WTC11 (cell line): ENCODE measurements at regions not wholly inside any gene's neighbourhood (a gene's known extent, or its start where the extent isn't known, plus 50 kb on each side); places are given as distances from the start of the nearest gene placed in this dataset.

Experiments
- ATAC-seq: fragments of 200-7000 bp; cut with Tn5 transposase; 2 replicates; pipeline ENCODE4 v1.10.0; 2021; ENCODE audit warnings: mild to moderate bottlenecking, moderate library complexity
- CTCF ChIA-PET: fragments of 300-600 bp; sonication (Branson Sonifier 250); formaldehyde crosslinking; loops from one replicate; lab custom pipeline; 2021; ENCODE audit warnings: antibody characterized with exemption; lab: Charles Lee
- POLR2A ChIA-PET: fragments of 350-600 bp; sonication (Branson Sonifier 250); formaldehyde crosslinking; loops from one replicate; lab custom pipeline; 2021; ENCODE audit warnings: antibody characterized with exemption; lab: Charles Lee
- DNase-seq: peaks from one replicate; pipeline ENCODE4 v3.0.0; 2021; ENCODE audit warnings: low spot score
- H3K27ac Mint-ChIP-seq: 2 replicates; pipeline ENCODE4 v1.8.0; 2021; ENCODE audit warnings: mixed read lengths
- H3K27me3 Mint-ChIP-seq: 2 replicates; pipeline ENCODE4 v1.8.0; 2021; ENCODE audit warnings: low read depth, mild to moderate bottlenecking, moderate library complexity, mixed read lengths
- H3K36me3 Mint-ChIP-seq: 2 replicates; pipeline ENCODE4 v1.8.0; 2021; ENCODE audit warnings: mixed read lengths
- H3K4me1 Mint-ChIP-seq: 2 replicates; pipeline ENCODE4 v1.8.0; 2022; ENCODE audit warnings: mixed read lengths
- H3K4me3 Mint-ChIP-seq: 2 replicates; pipeline ENCODE4 v1.8.0; 2021; ENCODE audit warnings: mild to moderate bottlenecking, moderate library complexity, mixed read lengths
- H3K9me3 Mint-ChIP-seq: 2 replicates; pipeline ENCODE4 v1.8.0; 2021; ENCODE audit warnings: mixed read lengths
- ATF1 ChIP-seq: sonication (generic); formaldehyde crosslinking; IDR thresholded peaks from 2 replicates; pipeline ENCODE4 v1.8.1; 2023; ENCODE audit warnings: mild to moderate bottlenecking, moderate library complexity, missing genetic modification reagents
- CBFB ChIP-seq: sonication (generic); formaldehyde crosslinking; IDR thresholded peaks from 2 replicates; pipeline ENCODE4 v1.8.1; 2022; ENCODE audit warnings: mild to moderate bottlenecking, low read depth, missing genetic modification reagents
- ELF4 ChIP-seq: sonication (generic); formaldehyde crosslinking; IDR thresholded peaks from 2 replicates; pipeline ENCODE4 v1.8.1; 2022; ENCODE audit warnings: low read depth, mild to moderate bottlenecking, moderate library complexity, missing genetic modification reagents
- ETV6 ChIP-seq: sonication (generic); formaldehyde crosslinking; IDR thresholded peaks from 2 replicates; pipeline ENCODE4 v1.8.1; 2022; ENCODE audit warnings: mild to moderate bottlenecking, missing genetic modification reagents
- FOXK1 ChIP-seq: sonication (generic); formaldehyde crosslinking; IDR thresholded peaks from 2 replicates; pipeline ENCODE4 v1.8.0; 2022; ENCODE audit warnings: mild to moderate bottlenecking, moderate library complexity, missing genetic modification reagents
- GABPB1 ChIP-seq: sonication (generic); formaldehyde crosslinking; IDR thresholded peaks from 2 replicates; pipeline ENCODE4 v1.8.1; 2023; ENCODE audit warnings: mild to moderate bottlenecking, missing genetic modification reagents
- JUN ChIP-seq: sonication (generic); formaldehyde crosslinking; IDR thresholded peaks from 2 replicates; pipeline ENCODE4 v1.8.0; 2023; ENCODE audit warnings: mild to moderate bottlenecking, missing genetic modification reagents
- NR3C1 ChIP-seq: sonication (generic); formaldehyde crosslinking; conservative IDR thresholded peaks from 2 replicates; pipeline ENCODE4 v1.8.1; 2023; ENCODE audit warnings: low read depth, mild to moderate bottlenecking, missing genetic modification reagents
- PRRX2 ChIP-seq: fragments of 250-450 bp; sonication (Bioruptor Pico); IDR thresholded peaks from 2 replicates; pipeline ENCODE4 v1.8.0; 2021; ENCODE audit warnings: mild to moderate bottlenecking
- SMAD3 ChIP-seq: sonication (generic); formaldehyde crosslinking; IDR thresholded peaks from 2 replicates; pipeline ENCODE4 v1.8.0; 2022; ENCODE audit warnings: missing genetic modification reagents, mild to moderate bottlenecking, borderline replicate concordance
- TEAD4 ChIP-seq: sonication (generic); formaldehyde crosslinking; IDR thresholded peaks from 2 replicates; pipeline ENCODE4 v1.8.0; 2022; ENCODE audit warnings: mild to moderate bottlenecking, missing genetic modification reagents
- TP53 ChIP-seq: sonication (generic); formaldehyde crosslinking; IDR thresholded peaks from 2 replicates; pipeline ENCODE4 v1.8.1; 2023; ENCODE audit warnings: mild to moderate bottlenecking, missing genetic modification reagents
- ZNF138 ChIP-seq: sonication (generic); formaldehyde crosslinking; conservative IDR thresholded peaks from 2 replicates; pipeline ENCODE4 v1.8.1; 2022; ENCODE audit warnings: mild to moderate bottlenecking, moderate library complexity, missing genetic modification reagents
- TF ChIP-seq, protein P1 (sequence below): sonication (generic); formaldehyde crosslinking; IDR thresholded peaks from 2 replicates; pipeline ENCODE4 v1.8.1; 2023; ENCODE audit warnings: mild to moderate bottlenecking, missing genetic modification reagents
- TF ChIP-seq, protein P2 (sequence below): fragments of 250-450 bp; sonication (Bioruptor Pico); IDR thresholded peaks from 2 replicates; pipeline ENCODE4 v1.9.0; 2021; ENCODE audit warnings: moderate library complexity, mild to moderate bottlenecking, inconsistent platforms, borderline replicate concordance
- TF ChIP-seq, protein P3 (sequence below): sonication (generic); formaldehyde crosslinking; IDR thresholded peaks from 2 replicates; pipeline ENCODE4 v1.8.1; 2022; ENCODE audit warnings: mild to moderate bottlenecking, missing genetic modification reagents, moderate library complexity, borderline replicate concordance
- TF ChIP-seq, protein P4 (sequence below): sonication (generic); formaldehyde crosslinking; IDR thresholded peaks from 2 replicates; pipeline ENCODE4 v1.8.1; 2022; ENCODE audit warnings: low read depth, missing genetic modification reagents, borderline replicate concordance
- TF ChIP-seq, protein P5 (sequence below): sonication (generic); formaldehyde crosslinking; IDR thresholded peaks from 2 replicates; pipeline ENCODE4 v1.8.1; 2022; ENCODE audit warnings: low read depth, mild to moderate bottlenecking, moderate library complexity, missing genetic modification reagents, borderline replicate concordance
- TF ChIP-seq, protein P6 (sequence below): sonication (generic); formaldehyde crosslinking; IDR thresholded peaks from 2 replicates; pipeline ENCODE4 v1.8.1; 2023; ENCODE audit warnings: mild to moderate bottlenecking, missing genetic modification reagents, borderline replicate concordance
- TF ChIP-seq, protein P7 (sequence below): fragments of 250-450 bp; sonication (Bioruptor Pico); IDR thresholded peaks from 2 replicates; pipeline ENCODE4 v1.9.0; 2021; ENCODE audit warnings: mild to moderate bottlenecking

DNA sequence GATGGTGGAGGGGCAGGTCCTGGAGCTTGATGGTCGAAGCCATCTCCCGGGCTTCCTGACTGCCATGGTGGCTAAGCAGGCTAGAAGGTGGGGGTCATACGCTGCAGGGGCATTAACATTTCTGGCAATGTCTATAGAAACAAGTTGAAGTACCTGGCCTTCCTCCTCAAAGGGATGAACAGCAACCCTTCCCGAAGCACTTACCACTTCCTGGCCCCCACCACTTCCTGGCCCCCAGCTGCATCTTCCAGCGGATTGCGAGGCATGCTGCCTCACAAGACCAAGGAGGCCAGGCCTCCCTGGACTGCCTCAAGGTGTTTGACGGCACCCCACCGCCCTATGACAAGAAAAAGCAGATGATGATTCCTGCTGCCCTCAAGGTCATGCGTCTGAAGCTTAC is 97.0 kb upstream of the MOCS2 start:
- ChIA-PET POLR2A (no interaction called here), CTCF (no interaction called here)

DNA sequence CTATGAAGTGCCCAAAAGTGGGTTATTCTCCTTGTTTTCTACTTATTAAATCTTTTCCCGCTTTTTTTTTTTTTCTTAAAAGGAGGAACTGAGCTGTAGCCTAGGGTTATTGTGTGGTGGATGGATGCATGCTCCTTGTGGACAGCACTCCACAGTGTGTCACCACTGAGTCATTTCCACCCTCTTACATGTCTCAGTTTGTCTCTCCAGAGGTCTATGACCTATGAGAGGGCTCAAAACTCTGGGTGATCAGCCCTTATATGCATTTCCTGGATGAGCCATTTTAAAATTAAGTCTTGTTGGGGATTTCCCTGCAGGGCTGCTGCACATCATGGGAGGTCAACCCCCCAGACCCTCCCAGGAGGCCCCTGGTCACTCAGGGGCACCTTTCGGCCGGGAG is 102.2 kb upstream of the MOCS2 start:
- H3K9me3 Mint-ChIP-seq: peaks cover 22% of the 10 kb centered on the region
- ChIA-PET CTCF (no interaction called here), POLR2A (interaction anchor here (0.6 kb wide), 1 partner anchor 344 kb away, joined by 3 read pairs; no protein-coding TSS in a partner anchor)
- H3K27ac Mint-ChIP-seq: no peak overlapping the region
- DNase-seq (no peak), ATAC-seq (no peak)
- H3K4me1 Mint-ChIP-seq: peaks cover 22% of the 10 kb centered on the region
- H3K4me3 Mint-ChIP-seq: no peak overlapping the region
- H3K27me3 Mint-ChIP-seq: no peaks in the 10 kb centered on the region; the same call in 1 of the 2 replicates
- peaks cover 6% of the 10 kb centered on the region for H3K36me3 Mint-ChIP-seq
- TF ChIP-seq, protein P1, sequence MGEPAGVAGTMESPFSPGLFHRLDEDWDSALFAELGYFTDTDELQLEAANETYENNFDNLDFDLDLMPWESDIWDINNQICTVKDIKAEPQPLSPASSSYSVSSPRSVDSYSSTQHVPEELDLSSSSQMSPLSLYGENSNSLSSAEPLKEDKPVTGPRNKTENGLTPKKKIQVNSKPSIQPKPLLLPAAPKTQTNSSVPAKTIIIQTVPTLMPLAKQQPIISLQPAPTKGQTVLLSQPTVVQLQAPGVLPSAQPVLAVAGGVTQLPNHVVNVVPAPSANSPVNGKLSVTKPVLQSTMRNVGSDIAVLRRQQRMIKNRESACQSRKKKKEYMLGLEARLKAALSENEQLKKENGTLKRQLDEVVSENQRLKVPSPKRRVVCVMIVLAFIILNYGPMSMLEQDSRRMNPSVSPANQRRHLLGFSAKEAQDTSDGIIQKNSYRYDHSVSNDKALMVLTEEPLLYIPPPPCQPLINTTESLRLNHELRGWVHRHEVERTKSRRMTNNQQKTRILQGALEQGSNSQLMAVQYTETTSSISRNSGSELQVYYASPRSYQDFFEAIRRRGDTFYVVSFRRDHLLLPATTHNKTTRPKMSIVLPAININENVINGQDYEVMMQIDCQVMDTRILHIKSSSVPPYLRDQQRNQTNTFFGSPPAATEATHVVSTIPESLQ: no peak
- TF ChIP-seq, protein P2, sequence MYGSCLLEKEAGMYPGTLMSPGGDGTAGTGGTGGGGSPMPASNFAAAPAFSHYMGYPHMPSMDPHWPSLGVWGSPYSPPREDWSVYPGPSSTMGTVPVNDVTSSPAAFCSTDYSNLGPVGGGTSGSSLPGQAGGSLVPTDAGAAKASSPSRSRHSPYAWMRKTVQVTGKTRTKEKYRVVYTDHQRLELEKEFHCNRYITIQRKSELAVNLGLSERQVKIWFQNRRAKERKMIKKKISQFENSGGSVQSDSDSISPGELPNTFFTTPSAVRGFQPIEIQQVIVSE (CRISPR knock-in tag): no peak
- TF ChIP-seq CBFB (CRISPR knock-in tag) (no peak), PRRX2 (CRISPR knock-in tag) (no peak), ETV6 (CRISPR knock-in tag) (no peak), TEAD4 (CRISPR knock-in tag) (no peak), FOXK1 (no peak), JUN (no peak), NR3C1 (CRISPR knock-in tag) (no peak), GABPB1 (CRISPR knock-in tag) (no peak), ELF4 (CRISPR knock-in tag) (no peak), ATF1 (CRISPR knock-in tag) (no peak), SMAD3 (CRISPR knock-in tag) (no peak), TP53 (CRISPR knock-in tag) (no peak)
- TF ChIP-seq, protein P3, sequence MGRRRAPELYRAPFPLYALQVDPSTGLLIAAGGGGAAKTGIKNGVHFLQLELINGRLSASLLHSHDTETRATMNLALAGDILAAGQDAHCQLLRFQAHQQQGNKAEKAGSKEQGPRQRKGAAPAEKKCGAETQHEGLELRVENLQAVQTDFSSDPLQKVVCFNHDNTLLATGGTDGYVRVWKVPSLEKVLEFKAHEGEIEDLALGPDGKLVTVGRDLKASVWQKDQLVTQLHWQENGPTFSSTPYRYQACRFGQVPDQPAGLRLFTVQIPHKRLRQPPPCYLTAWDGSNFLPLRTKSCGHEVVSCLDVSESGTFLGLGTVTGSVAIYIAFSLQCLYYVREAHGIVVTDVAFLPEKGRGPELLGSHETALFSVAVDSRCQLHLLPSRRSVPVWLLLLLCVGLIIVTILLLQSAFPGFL (CRISPR knock-in tag): no peak
- TF ChIP-seq, protein P4, sequence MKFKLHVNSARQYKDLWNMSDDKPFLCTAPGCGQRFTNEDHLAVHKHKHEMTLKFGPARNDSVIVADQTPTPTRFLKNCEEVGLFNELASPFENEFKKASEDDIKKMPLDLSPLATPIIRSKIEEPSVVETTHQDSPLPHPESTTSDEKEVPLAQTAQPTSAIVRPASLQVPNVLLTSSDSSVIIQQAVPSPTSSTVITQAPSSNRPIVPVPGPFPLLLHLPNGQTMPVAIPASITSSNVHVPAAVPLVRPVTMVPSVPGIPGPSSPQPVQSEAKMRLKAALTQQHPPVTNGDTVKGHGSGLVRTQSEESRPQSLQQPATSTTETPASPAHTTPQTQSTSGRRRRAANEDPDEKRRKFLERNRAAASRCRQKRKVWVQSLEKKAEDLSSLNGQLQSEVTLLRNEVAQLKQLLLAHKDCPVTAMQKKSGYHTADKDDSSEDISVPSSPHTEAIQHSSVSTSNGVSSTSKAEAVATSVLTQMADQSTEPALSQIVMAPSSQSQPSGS (CRISPR knock-in tag): no peak
- TF ChIP-seq, protein P5, sequence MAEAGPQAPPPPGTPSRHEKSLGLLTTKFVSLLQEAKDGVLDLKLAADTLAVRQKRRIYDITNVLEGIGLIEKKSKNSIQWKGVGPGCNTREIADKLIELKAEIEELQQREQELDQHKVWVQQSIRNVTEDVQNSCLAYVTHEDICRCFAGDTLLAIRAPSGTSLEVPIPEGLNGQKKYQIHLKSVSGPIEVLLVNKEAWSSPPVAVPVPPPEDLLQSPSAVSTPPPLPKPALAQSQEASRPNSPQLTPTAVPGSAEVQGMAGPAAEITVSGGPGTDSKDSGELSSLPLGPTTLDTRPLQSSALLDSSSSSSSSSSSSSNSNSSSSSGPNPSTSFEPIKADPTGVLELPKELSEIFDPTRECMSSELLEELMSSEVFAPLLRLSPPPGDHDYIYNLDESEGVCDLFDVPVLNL: no peak
- TF ChIP-seq, protein P6, sequence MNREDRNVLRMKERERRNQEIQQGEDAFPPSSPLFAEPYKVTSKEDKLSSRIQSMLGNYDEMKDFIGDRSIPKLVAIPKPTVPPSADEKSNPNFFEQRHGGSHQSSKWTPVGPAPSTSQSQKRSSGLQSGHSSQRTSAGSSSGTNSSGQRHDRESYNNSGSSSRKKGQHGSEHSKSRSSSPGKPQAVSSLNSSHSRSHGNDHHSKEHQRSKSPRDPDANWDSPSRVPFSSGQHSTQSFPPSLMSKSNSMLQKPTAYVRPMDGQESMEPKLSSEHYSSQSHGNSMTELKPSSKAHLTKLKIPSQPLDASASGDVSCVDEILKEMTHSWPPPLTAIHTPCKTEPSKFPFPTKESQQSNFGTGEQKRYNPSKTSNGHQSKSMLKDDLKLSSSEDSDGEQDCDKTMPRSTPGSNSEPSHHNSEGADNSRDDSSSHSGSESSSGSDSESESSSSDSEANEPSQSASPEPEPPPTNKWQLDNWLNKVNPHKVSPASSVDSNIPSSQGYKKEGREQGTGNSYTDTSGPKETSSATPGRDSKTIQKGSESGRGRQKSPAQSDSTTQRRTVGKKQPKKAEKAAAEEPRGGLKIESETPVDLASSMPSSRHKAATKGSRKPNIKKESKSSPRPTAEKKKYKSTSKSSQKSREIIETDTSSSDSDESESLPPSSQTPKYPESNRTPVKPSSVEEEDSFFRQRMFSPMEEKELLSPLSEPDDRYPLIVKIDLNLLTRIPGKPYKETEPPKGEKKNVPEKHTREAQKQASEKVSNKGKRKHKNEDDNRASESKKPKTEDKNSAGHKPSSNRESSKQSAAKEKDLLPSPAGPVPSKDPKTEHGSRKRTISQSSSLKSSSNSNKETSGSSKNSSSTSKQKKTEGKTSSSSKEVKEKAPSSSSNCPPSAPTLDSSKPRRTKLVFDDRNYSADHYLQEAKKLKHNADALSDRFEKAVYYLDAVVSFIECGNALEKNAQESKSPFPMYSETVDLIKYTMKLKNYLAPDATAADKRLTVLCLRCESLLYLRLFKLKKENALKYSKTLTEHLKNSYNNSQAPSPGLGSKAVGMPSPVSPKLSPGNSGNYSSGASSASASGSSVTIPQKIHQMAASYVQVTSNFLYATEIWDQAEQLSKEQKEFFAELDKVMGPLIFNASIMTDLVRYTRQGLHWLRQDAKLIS (CRISPR knock-in tag): no peak

More for the DNA sequence above, 97.0 kb upstream of the MOCS2 start:
- Mint-ChIP-seq H3K27me3 (no peaks in the 10 kb centered on the region), H3K9me3 (no peaks in the 10 kb centered on the region), H3K4me1 (peaks cover 6% of the 10 kb centered on the region), H3K36me3 (no peaks in the 10 kb centered on the region), H3K4me3 (no peak overlapping the region), H3K27ac (no peak overlapping the region)
- ATAC-seq (no peak), DNase-seq (no peak)
- no peak for TF ChIP-seq ZNF138 (CRISPR knock-in tag)
- TF ChIP-seq, protein P4 (CRISPR knock-in tag): no peak
- TF ChIP-seq, protein P2 (CRISPR knock-in tag): no peak
- TF ChIP-seq, protein P7, sequence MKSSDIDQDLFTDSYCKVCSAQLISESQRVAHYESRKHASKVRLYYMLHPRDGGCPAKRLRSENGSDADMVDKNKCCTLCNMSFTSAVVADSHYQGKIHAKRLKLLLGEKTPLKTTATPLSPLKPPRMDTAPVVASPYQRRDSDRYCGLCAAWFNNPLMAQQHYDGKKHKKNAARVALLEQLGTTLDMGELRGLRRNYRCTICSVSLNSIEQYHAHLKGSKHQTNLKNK (CRISPR knock-in tag): no peak
